HepG2 (cell line): ENCODE measurements at regions not wholly inside any gene's neighbourhood (a gene's known extent, or its start where the extent isn't known, plus 50 kb on each side); places are given as distances from the start of the nearest gene placed in this dataset.

Experiments used
- FOXM1 ChIP-seq: sonication (generic); formaldehyde crosslinking; IDR thresholded peaks from 2 replicates; pipeline ENCODE4 v1.5.0; 2020; ENCODE audit warnings: missing genetic modification reagents
- MATR3 ChIP-seq: sonication (generic); formaldehyde crosslinking; IDR thresholded peaks from 2 replicates; pipeline ENCODE4 v1.4.0; 2020; ENCODE audit warnings: missing genetic modification reagents
- TF ChIP-seq, protein P1 (sequence below): IDR thresholded peaks from 2 replicates; pipeline ENCODE4 v1.6.1; 2012; ENCODE audit warnings: inconsistent platforms

DNA sequence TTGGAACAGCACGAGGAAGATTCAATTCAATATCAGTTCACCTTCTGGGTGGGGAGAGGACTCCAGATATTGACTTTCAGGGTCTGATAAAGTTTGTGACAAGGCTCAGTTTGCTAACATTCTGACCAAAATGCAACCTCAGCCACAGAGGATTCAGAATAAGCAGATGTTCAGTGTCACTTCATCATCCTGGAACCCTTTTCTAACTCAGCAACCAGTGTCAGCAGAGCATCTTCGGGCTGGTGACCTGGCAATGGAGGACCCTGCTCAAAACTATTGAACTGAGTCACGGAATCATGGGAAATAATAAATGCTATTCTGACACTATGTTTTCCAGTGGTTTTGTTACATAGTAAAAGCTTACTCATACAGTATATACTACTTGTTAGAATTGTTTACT is 433.4 kb upstream of the CFAP20DC start:
- TF ChIP-seq FOXM1 (no peak), MATR3 (CRISPR knock-in tag) (no peak)
- TF ChIP-seq, protein P1, sequence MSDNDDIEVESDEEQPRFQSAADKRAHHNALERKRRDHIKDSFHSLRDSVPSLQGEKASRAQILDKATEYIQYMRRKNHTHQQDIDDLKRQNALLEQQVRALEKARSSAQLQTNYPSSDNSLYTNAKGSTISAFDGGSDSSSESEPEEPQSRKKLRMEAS, result no peak
